Neural cell (in vitro differentiated cells): ENCODE measurements at regions not wholly inside any gene's neighbourhood (a gene's known extent, or its start where the extent isn't known, plus 50 kb on each side); places are given as distances from the start of the nearest gene placed in this dataset.

Experiments
- EP300 ChIP-seq: fragments of 450-650 bp; conservative IDR thresholded peaks from 2 replicates; pipeline ENCODE4 v1.6.1; 2014; ENCODE audit warnings: antibody characterized with exemption, mild to moderate bottlenecking, moderate library complexity; ENCODE audit not compliant: poor library complexity, severe bottlenecking
- EZH2 ChIP-seq: fragments of 200-600, 300-800 bp; shearing (Covaris generic), sonication (generic); IDR thresholded peaks from 2 replicates; pipeline ENCODE4 v1.6.1; 2014; ENCODE audit warnings: antibody characterized with exemption, low read length, borderline replicate concordance, mild to moderate bottlenecking; ENCODE audit not compliant: insufficient read depth, poor library complexity, severe bottlenecking
- MXI1 ChIP-seq: fragments of 450-650 bp; conservative IDR thresholded peaks from 2 replicates; pipeline ENCODE4 v1.6.1; 2014; ENCODE audit warnings: antibody characterized with exemption, mild to moderate bottlenecking; ENCODE audit not compliant: poor library complexity, severe bottlenecking
- POLR2AphosphoS5 ChIP-seq: IDR thresholded peaks from 2 replicates; pipeline ENCODE4 v1.6.1; 2012
- RAD21 ChIP-seq: fragments of 450-650 bp; conservative IDR thresholded peaks from 2 replicates; pipeline ENCODE4 v1.6.1; 2014; ENCODE audit warnings: antibody characterized with exemption, mild to moderate bottlenecking, moderate library complexity
- REST ChIP-seq: IDR thresholded peaks from 2 replicates; pipeline ENCODE4 v1.6.1; 2012; ENCODE audit warnings: borderline replicate concordance
- TAF1 ChIP-seq: IDR thresholded peaks from 2 replicates; pipeline ENCODE4 v1.6.1; 2012; ENCODE audit warnings: low read depth
- TF ChIP-seq, protein P1 (sequence below): fragments of 450-650 bp; IDR thresholded peaks from 2 replicates; pipeline ENCODE4 v1.5.1; 2014; ENCODE audit warnings: antibody characterized with exemption, mild to moderate bottlenecking, moderate library complexity; ENCODE audit not compliant: poor library complexity, severe bottlenecking

DNA sequence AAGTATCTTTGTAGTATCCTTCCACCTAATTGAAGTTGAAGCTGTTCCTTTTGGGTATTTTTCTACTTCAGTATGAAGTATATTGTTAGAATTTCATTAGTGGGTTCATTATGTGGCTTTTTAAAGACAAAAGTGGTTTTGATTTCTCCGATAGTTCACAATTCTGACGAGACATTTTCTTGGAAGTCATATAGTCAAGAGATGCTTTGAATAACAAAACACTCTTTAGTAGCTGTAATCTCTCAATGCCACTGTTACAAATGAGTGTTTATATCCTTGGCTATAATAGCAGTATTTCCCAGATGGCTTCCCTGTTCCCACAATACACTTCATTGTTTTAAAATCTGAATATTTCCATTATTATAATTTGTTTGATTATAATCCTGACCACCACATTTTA lies 108.7 kb upstream of the F3 start:
- TF ChIP-seq RAD21 = no peak
- TF ChIP-seq, protein P1, sequence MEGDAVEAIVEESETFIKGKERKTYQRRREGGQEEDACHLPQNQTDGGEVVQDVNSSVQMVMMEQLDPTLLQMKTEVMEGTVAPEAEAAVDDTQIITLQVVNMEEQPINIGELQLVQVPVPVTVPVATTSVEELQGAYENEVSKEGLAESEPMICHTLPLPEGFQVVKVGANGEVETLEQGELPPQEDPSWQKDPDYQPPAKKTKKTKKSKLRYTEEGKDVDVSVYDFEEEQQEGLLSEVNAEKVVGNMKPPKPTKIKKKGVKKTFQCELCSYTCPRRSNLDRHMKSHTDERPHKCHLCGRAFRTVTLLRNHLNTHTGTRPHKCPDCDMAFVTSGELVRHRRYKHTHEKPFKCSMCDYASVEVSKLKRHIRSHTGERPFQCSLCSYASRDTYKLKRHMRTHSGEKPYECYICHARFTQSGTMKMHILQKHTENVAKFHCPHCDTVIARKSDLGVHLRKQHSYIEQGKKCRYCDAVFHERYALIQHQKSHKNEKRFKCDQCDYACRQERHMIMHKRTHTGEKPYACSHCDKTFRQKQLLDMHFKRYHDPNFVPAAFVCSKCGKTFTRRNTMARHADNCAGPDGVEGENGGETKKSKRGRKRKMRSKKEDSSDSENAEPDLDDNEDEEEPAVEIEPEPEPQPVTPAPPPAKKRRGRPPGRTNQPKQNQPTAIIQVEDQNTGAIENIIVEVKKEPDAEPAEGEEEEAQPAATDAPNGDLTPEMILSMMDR = no peak
- no peak for TF ChIP-seq EP300
- no peak for TF ChIP-seq EZH2
- no peak for TF ChIP-seq POLR2AphosphoS5
- TF ChIP-seq REST = no peak
- TF ChIP-seq MXI1 = no peak
- TF ChIP-seq TAF1 = no peak
